GM23338 (cell line): ENCODE measurements at regions not wholly inside any gene's neighbourhood (a gene's known extent, or its start where the extent isn't known, plus 50 kb on each side); places are given as distances from the start of the nearest gene placed in this dataset.

Experiments used
- ATAC-seq: fragments of 200-7000 bp; cut with Tn5 transposase; 3 replicates; pipeline ENCODE4 v1.9.1; 2020
- DNase-seq: peaks from one replicate; pipeline ENCODE4 v3.0.0-alpha.2; 2015; ENCODE audit warnings: low spot score
- H2AFZ ChIP-seq: fragments of 200-600 bp; sonication (generic); 2 replicates; pipeline ENCODE4 v1.8.0; 2016; ENCODE audit warnings: antibody characterized with exemption, mild to moderate bottlenecking, moderate library complexity
- H3F3A ChIP-seq: fragments of 200-600 bp; sonication (generic); replicated peaks from 2 replicates; pipeline ENCODE4 v1.8.0; 2017; ENCODE audit warnings: antibody characterized with exemption, mixed run types, low read depth
- H3K27ac ChIP-seq: fragments of 200-600 bp; sonication (generic); 2 replicates; pipeline ENCODE4 v1.6.1; 2016; ENCODE audit warnings: low read depth
- H3K27me3 ChIP-seq: fragments of 200-600 bp; sonication (generic); 2 replicates; pipeline ENCODE4 v1.8.0; 2016; ENCODE audit warnings: mild to moderate bottlenecking, mixed run types, moderate library complexity; ENCODE audit not compliant: insufficient read depth
- H3K36me3 ChIP-seq: fragments of 200-600 bp; sonication (generic); 2 replicates; pipeline ENCODE4 v1.8.0; 2016; ENCODE audit warnings: mild to moderate bottlenecking; ENCODE audit not compliant: insufficient read depth
- H3K4me1 ChIP-seq: fragments of 200-600 bp; sonication (generic); 2 replicates; pipeline ENCODE4 v1.8.0; 2016; ENCODE audit warnings: mild to moderate bottlenecking, moderate library complexity; ENCODE audit not compliant: insufficient read depth
- H3K4me2 ChIP-seq: fragments of 200-600 bp; sonication (generic); 2 replicates; pipeline ENCODE4 v1.7.1; 2017; ENCODE audit warnings: mixed run types
- H3K4me3 ChIP-seq: fragments of 200-600 bp; sonication (generic); 2 replicates; pipeline ENCODE4 v1.6.1; 2016; ENCODE audit warnings: mixed run types
- H3K79me2 ChIP-seq: fragments of 200-600 bp; sonication (generic); replicated peaks from 2 replicates; pipeline ENCODE4 v1.8.0; 2017; ENCODE audit warnings: mild to moderate bottlenecking; ENCODE audit not compliant: insufficient read depth
- H3K9me2 ChIP-seq: fragments of 200-600 bp; sonication (generic); 2 replicates; pipeline ENCODE4 v1.8.0; 2017; ENCODE audit not compliant: insufficient read depth
- H4K20me1 ChIP-seq: fragments of 200-600 bp; sonication (generic); replicated peaks from 2 replicates; pipeline ENCODE4 v1.8.0; 2017; ENCODE audit warnings: mild to moderate bottlenecking; ENCODE audit not compliant: insufficient read depth
- H3K27ac Mint-ChIP-seq: 2 replicates; pipeline ENCODE4 v1.8.0; 2020; ENCODE audit warnings: inconsistent platforms, mild to moderate bottlenecking, moderate library complexity, mixed read lengths
- H3K27me3 Mint-ChIP-seq: 3 replicates; pipeline ENCODE4 v1.8.0; 2022; ENCODE audit warnings: low read depth, mild to moderate bottlenecking, moderate library complexity, mixed read lengths, inconsistent platforms; ENCODE audit not compliant: insufficient read depth, poor library complexity
- H3K36me3 Mint-ChIP-seq: 3 replicates; pipeline ENCODE4 v1.8.0; 2021; ENCODE audit warnings: low read depth, mild to moderate bottlenecking, inconsistent platforms, moderate library complexity, mixed read lengths
- H3K4me1 Mint-ChIP-seq: 3 replicates; pipeline ENCODE4 v1.8.0; 2020; ENCODE audit warnings: mild to moderate bottlenecking, inconsistent platforms, mixed read lengths
- H3K4me3 Mint-ChIP-seq: 3 replicates; pipeline ENCODE4 v1.8.0; 2021; ENCODE audit warnings: moderate library complexity, mild to moderate bottlenecking, inconsistent platforms, mixed read lengths
- H3K9me3 Mint-ChIP-seq: 3 replicates; pipeline ENCODE4 v1.8.0; 2020; ENCODE audit warnings: moderate library complexity, mild to moderate bottlenecking, inconsistent platforms, mixed read lengths
- CREB1 ChIP-seq: fragments of 250-450 bp; sonication (Bioruptor Pico); IDR thresholded peaks from 2 replicates; pipeline ENCODE4 v1.5.0; 2020; ENCODE audit warnings: low read depth, mild to moderate bottlenecking, moderate library complexity
- ZNF462 ChIP-seq: fragments of 250-450 bp; sonication (Bioruptor Pico); IDR thresholded peaks from 2 replicates; pipeline ENCODE4 v1.5.0; 2020; ENCODE audit warnings: mild to moderate bottlenecking, moderate library complexity

- TF ChIP-seq ZNF462 (CRISPR knock-in tag) = no peak
Measured at GRCh38 chr2:194095359-194095758, 1561.7 kb upstream of the SLC39A10 start (continued).

- Mint-ChIP-seq H3K27me3 (peaks cover 3% of the 10 kb centered on the region), H3K36me3 (no peaks in the 10 kb centered on the region), H3K4me3 (no peak overlapping the region), H3K4me1 (peaks cover 21% of the 10 kb centered on the region; the same call in 2 of the 3 replicates), H3K27ac (no peak overlapping the region), H3K9me3 (no peaks in the 10 kb centered on the region)
- Histone ChIP-seq H3K4me2 (no peak overlapping the region), H3F3A (no peaks in the 10 kb centered on the region), H3K36me3 (no peaks in the 10 kb centered on the region), H3K79me2 (no peaks in the 10 kb centered on the region), H3K4me1 (peaks cover 18% of the 10 kb centered on the region), H3K27me3 (no peaks in the 10 kb centered on the region), H3K27ac (no peak overlapping the region), H4K20me1 (no peaks in the 10 kb centered on the region), H3K9me2 (peaks cover 5% of the 10 kb centered on the region; the same call in 1 of the 2 replicates), H3K4me3 (no peak overlapping the region), H2AFZ (no peak overlapping the region)
- DNase-seq (no peak), ATAC-seq (no peak)
- no peak for TF ChIP-seq CREB1 (CRISPR knock-in tag)
Measured at GRCh38 chr2:194090251-194090905, 1566.6 kb upstream of the SLC39A10 start.
